HEK293 (cell line): ENCODE measurements at regions not wholly inside any gene's neighbourhood (a gene's known extent, or its start where the extent isn't known, plus 50 kb on each side); places are given as distances from the start of the nearest gene placed in this dataset.

ENCODE experiments used
- CTCF ChIP-seq: fragments of 450-650 bp; formaldehyde crosslinking; IDR thresholded peaks from 2 replicates; pipeline ENCODE4 v1.5.1; 2016; ENCODE audit warnings: missing biosample characterization, missing genetic modification characterization
- TRIM28 ChIP-seq: IDR thresholded peaks from 2 replicates; pipeline ENCODE4 v1.6.1; 2011; ENCODE audit warnings: low read length, control low read depth, borderline replicate concordance
- ZBTB8A ChIP-seq: fragments of 450-650 bp; formaldehyde crosslinking; IDR thresholded peaks from 2 replicates; pipeline ENCODE4 v1.5.1; 2016; ENCODE audit warnings: missing biosample characterization, missing genetic modification characterization
- ZFP41 ChIP-seq: fragments of 450-650 bp; formaldehyde crosslinking; IDR thresholded peaks from 2 replicates; pipeline ENCODE4 v1.5.1; 2016; ENCODE audit warnings: missing biosample characterization, missing genetic modification characterization, borderline replicate concordance
- ZNF23 ChIP-seq: fragments of 450-650 bp; formaldehyde crosslinking; IDR thresholded peaks from 2 replicates; pipeline ENCODE4 v1.5.1; 2016; ENCODE audit warnings: missing biosample characterization, missing genetic modification characterization, borderline replicate concordance
- ZNF660 ChIP-seq: fragments of 450-650 bp; IDR thresholded peaks from 2 replicates; pipeline ENCODE4 v1.5.1; 2018; ENCODE audit warnings: missing biosample characterization, mild to moderate bottlenecking, missing genetic modification characterization
- TF ChIP-seq, protein P1 (sequence below): fragments of 450-650 bp; formaldehyde crosslinking; IDR thresholded peaks from 2 replicates; pipeline ENCODE4 v1.5.1; 2016; ENCODE audit warnings: missing biosample characterization, missing genetic modification characterization

DNA sequence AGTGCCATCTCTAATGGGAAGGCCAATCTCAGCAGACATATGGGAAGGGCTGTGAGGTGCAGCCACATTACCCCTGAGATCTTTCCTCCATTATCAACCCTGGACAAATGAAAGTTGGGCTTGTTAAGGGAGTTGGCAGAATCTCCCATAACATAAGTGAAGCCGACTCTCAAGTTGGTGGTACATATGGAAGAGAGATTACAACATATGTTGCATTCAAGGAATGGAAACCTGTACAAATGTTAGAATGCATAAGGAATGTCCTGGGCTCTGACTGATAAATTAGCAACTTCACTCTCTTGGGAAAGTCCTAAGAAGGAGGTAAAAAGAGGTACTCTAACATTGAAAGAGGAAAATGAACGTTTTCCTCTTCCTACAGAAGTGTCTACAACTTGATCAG is 288.7 kb downstream of the IL20RB start:
- TF ChIP-seq ZBTB8A (tag by site-specific recombination) (no peak), ZNF23 (tag by site-specific recombination) (no peak), TRIM28 (no peak), CTCF (tag by site-specific recombination) (no peak), ZNF660 (no peak), ZFP41 (tag by site-specific recombination) (no peak)
- TF ChIP-seq, protein P1, sequence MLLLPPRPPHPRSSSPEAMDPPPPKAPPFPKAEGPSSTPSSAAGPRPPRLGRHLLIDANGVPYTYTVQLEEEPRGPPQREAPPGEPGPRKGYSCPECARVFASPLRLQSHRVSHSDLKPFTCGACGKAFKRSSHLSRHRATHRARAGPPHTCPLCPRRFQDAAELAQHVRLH (tag by site-specific recombination): no peak
